ENCODE measurements at regions not wholly inside any gene's neighbourhood (a gene's known extent, or its start where the extent isn't known, plus 50 kb on each side); places are given as distances from the start of the nearest gene placed in this dataset.

DNA sequence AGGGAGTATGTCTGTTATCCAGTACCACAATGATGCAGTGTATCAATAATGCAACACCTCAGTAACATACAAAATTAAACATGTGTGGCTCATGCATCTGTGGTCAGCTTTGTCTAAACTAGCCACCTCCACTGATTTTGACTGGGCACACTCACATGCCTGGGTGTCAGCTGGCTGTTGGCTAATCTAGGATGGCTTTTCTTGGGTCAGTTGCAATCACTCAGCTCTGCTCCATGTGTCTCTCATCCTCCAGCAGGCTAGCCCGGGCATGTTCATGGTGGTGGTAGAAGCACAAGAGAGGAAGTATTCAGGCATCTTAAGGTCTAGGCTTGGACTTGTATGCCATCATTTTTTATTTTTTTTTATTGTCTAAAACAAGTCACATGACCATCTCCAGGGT, 59.3 kb upstream of the JAG1 start:
- Mint-ChIP-seq H3K27ac (no peak overlapping the region), H3K36me3 (ENCODE audit: low read depth) (no peaks in the 10 kb centered on the region), H3K9me3 (peaks cover 5% of the 10 kb centered on the region), H3K27me3 (ENCODE audit: low read depth) (peaks cover 9% of the 10 kb centered on the region), H3K4me1 (no peaks in the 10 kb centered on the region), H3K4me3 (no peak overlapping the region)
- TF ChIP-seq, protein P1, sequence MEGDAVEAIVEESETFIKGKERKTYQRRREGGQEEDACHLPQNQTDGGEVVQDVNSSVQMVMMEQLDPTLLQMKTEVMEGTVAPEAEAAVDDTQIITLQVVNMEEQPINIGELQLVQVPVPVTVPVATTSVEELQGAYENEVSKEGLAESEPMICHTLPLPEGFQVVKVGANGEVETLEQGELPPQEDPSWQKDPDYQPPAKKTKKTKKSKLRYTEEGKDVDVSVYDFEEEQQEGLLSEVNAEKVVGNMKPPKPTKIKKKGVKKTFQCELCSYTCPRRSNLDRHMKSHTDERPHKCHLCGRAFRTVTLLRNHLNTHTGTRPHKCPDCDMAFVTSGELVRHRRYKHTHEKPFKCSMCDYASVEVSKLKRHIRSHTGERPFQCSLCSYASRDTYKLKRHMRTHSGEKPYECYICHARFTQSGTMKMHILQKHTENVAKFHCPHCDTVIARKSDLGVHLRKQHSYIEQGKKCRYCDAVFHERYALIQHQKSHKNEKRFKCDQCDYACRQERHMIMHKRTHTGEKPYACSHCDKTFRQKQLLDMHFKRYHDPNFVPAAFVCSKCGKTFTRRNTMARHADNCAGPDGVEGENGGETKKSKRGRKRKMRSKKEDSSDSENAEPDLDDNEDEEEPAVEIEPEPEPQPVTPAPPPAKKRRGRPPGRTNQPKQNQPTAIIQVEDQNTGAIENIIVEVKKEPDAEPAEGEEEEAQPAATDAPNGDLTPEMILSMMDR (IDR thresholded peaks at IDR 0.05; ENCODE audit: unreplicated experiment in 3 of 3), result no peak

DNA sequence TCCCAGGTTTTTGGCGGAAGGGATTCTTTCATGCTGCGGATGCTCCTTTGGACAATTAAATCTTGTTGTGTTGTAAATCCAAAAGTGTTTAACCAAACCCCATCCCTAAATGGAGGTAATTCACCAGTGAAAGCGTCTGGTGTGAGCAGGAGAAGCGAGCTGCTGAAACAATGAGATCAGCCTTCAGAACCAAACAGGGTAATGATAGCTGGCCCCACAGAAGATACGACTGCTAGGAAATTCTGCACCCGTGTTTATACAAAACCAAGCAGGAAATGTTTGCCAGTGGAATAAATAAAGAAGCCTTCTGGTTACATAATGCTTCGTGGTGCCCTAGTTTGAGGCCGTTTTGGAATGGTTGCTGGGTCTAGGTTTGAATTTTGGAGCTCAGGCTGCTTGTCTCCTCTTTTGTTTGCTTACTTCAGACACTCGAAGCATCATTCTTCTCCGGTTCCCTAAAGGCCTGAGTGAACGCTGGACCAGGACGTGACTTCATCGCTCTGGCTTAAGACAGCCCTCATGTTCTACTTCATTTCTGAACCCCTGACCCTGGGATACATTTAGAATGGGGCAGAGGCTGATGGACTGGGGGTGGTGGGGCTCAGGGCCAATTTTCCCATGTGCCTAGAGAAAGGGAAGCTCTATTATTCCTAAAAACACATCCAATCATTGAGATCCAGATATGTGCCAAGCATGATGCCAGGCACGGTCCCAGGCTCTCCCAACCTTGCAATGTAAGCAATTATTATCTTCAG, 61.6 kb upstream of the JAG1 start:
- peaks cover 12% of the 10 kb centered on the region for H3K27me3 Mint-ChIP-seq (ENCODE audit: low read depth)
- no peak overlapping the region for H3K4me3 Mint-ChIP-seq
- TF ChIP-seq, protein P1 (IDR thresholded peaks at IDR 0.05; ENCODE audit: unreplicated experiment in 3 of 3), result no peak
- H3K36me3 Mint-ChIP-seq (ENCODE audit: low read depth), result no peaks in the 10 kb centered on the region
- H3K9me3 Mint-ChIP-seq, result peaks cover 3% of the 10 kb centered on the region
- peaks cover 18% of the 10 kb centered on the region for H3K4me1 Mint-ChIP-seq
- no peak overlapping the region for H3K27ac Mint-ChIP-seq

- TF ChIP-seq, protein P1 (IDR thresholded peaks at IDR 0.05; ENCODE audit: unreplicated experiment in 3 of 3), result no peak
- H3K9me3 Mint-ChIP-seq, result peaks cover 3% of the 10 kb centered on the region
- H3K36me3 Mint-ChIP-seq (ENCODE audit: low read depth), result no peaks in the 10 kb centered on the region
- no peak overlapping the region for H3K4me3 Mint-ChIP-seq
- peaks cover 7% of the 10 kb centered on the region for H3K27me3 Mint-ChIP-seq (ENCODE audit: low read depth)
- H3K27ac Mint-ChIP-seq, result peak overlapping the region in 1 of 3 experiments; percentile 94
- H3K4me1 Mint-ChIP-seq, result peaks cover 29% of the 10 kb centered on the region
These were observed 65.3 kb upstream of the JAG1 start for GRCh38 chr20:10739134-10739533.

- peaks cover 3% of the 10 kb centered on the region for H3K9me3 Mint-ChIP-seq
- no peaks in the 10 kb centered on the region for H3K36me3 Mint-ChIP-seq (ENCODE audit: low read depth)
These were observed 65.8 kb upstream of the JAG1 start for GRCh38 chr20:10739566-10739965.

DNA sequence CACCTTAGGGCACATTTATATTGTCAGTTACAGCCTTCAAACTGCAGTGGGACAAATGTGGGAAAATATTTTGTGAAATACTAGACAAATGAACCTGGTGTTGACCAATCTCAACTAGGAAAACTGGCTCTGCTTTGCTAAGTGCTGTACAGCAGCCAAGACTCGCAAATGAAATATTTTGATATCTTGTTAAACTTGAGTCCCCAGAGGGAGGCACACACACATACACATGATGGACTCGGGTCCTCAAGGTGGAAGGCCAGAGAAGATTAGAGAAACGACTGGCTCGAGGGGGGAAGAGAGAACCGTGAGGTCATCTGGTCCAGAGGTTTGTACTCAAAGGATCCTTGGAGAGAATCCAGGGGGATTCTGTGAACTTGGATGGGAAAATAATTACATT, 67.3 kb upstream of the JAG1 start:
- no peak overlapping the region for H3K4me3 Mint-ChIP-seq
- TF ChIP-seq, protein P1 (IDR thresholded peaks at IDR 0.05; ENCODE audit: unreplicated experiment in 3 of 3), result no peak
- peak overlapping the region; percentile 4 to 94 (median 79) for H3K27ac Mint-ChIP-seq
- H3K9me3 Mint-ChIP-seq, result peaks cover 3% of the 10 kb centered on the region
- peaks cover 3% of the 10 kb centered on the region for H3K27me3 Mint-ChIP-seq (ENCODE audit: low read depth)
- H3K4me1 Mint-ChIP-seq, result peaks cover 29% of the 10 kb centered on the region
- no peaks in the 10 kb centered on the region for H3K36me3 Mint-ChIP-seq (ENCODE audit: low read depth)

More at GRCh38 chr20:10739566-10739965, 65.8 kb upstream of the JAG1 start:
- Mint-ChIP-seq H3K27me3 (ENCODE audit: low read depth) (peaks cover 7% of the 10 kb centered on the region), H3K4me1 (peaks cover 29% of the 10 kb centered on the region), H3K4me3 (peak overlapping the region in 2 of 3 experiments; percentile 51 to 70), H3K27ac (peak overlapping the region; percentile 67 to 94 (median 72))
- TF ChIP-seq, protein P1 (IDR thresholded peaks at IDR 0.05; ENCODE audit: unreplicated experiment in 3 of 3), result no peak

DNA sequence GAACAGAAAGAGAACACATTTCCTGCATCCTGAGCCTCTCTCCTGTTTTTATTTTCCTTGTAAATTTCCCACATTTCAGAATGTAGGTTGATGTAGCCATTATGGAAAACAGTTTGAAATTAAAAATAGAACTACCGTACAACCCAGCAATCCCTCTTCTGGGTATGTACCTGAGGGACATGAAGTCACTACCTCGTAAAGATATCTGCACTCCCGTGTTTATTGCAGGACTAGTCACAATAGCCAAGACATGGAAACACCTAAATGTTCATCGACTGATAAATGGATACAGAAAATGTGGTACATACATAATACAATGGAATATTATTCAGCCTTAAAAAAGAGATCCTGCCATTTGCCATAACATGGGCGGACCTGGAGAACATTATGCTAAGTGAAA, 72.0 kb upstream of the JAG1 start:
- Mint-ChIP-seq H3K27ac (peak overlapping the region in 1 of 3 experiments; percentile 91), H3K9me3 (no peaks in the 10 kb centered on the region), H3K27me3 (ENCODE audit: low read depth) (no peaks in the 10 kb centered on the region), H3K36me3 (ENCODE audit: low read depth) (no peaks in the 10 kb centered on the region), H3K4me3 (no peak overlapping the region), H3K4me1 (peaks cover 17% of the 10 kb centered on the region)
- TF ChIP-seq, protein P1 (IDR thresholded peaks at IDR 0.05; ENCODE audit: unreplicated experiment in 3 of 3), result no peak

All from nephron (organoid).